ENCODE measurements at regions not wholly inside any gene's neighbourhood (a gene's known extent, or its start where the extent isn't known, plus 50 kb on each side); places are given as distances from the start of the nearest gene placed in this dataset.

DNA sequence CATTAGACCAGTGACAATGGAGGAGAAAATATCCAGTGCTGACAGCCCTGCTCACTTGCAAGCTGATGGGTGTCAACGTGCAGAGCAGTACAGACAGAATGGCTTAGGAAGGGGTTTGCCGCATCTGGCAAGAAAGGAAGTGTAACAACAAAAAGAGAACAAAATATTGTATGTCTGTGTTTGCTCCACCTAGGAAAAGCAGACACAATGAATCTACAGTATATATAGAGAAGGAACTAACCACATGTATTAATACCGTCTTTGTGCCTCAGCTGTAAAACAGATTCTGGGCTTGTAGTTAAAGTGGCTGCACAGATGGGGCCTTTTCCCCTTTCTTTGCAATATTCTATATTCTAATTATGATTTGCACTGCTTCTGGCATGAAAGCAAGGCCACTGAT lies 281.1 kb upstream of the MEOX2 start:
- no peak for DNase-seq (ENCODE audit: extremely low spot score in 2 of 2)
- intact Hi-C loops (cut with DNase I), result no loop called here
- H3K9me3 ChIP-seq, result no peaks in the 10 kb centered on the region
- H3K27ac ChIP-seq, result no peak overlapping the region
- TF ChIP-seq POLR2A (IDR thresholded peaks at IDR 0.05) (no peak), POLR2AphosphoS5 (IDR thresholded peaks at IDR 0.05; ENCODE audit: insufficient read depth in 1 of 2, low read depth in 1 of 2) (no peak)
- TF ChIP-seq, protein P1, sequence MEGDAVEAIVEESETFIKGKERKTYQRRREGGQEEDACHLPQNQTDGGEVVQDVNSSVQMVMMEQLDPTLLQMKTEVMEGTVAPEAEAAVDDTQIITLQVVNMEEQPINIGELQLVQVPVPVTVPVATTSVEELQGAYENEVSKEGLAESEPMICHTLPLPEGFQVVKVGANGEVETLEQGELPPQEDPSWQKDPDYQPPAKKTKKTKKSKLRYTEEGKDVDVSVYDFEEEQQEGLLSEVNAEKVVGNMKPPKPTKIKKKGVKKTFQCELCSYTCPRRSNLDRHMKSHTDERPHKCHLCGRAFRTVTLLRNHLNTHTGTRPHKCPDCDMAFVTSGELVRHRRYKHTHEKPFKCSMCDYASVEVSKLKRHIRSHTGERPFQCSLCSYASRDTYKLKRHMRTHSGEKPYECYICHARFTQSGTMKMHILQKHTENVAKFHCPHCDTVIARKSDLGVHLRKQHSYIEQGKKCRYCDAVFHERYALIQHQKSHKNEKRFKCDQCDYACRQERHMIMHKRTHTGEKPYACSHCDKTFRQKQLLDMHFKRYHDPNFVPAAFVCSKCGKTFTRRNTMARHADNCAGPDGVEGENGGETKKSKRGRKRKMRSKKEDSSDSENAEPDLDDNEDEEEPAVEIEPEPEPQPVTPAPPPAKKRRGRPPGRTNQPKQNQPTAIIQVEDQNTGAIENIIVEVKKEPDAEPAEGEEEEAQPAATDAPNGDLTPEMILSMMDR (IDR thresholded peaks at IDR 0.05), result no peak
- no peaks in the 10 kb centered on the region for H3K36me3 ChIP-seq
- H3K27me3 ChIP-seq, result no peaks in the 10 kb centered on the region
- no peak overlapping the region for H3K4me3 ChIP-seq
- H3K4me1 ChIP-seq, result no peaks in the 10 kb centered on the region

DNA sequence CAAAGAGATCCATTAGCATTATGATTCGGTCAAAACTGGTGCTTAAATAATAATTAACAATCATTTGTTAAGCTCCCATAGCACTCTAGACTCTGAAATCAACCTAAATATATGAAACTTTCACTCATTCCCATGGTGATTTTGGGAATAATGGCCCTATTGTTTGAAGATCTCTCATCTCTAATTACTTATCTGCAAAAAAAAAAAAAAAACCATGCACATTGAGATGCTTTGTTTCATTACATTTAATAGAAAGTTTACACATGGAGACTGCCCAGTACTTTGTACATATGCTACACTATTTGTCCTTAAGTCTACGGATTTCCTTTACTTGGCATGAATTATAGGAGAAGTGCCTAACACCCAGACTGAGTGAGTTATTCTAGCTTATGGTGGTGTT lies 280.6 kb upstream of the MEOX2 start:
- H3K27me3 ChIP-seq, result no peaks in the 10 kb centered on the region
- TF ChIP-seq POLR2AphosphoS5 (IDR thresholded peaks at IDR 0.05; ENCODE audit: insufficient read depth in 1 of 2, low read depth in 1 of 2) (no peak), POLR2A (IDR thresholded peaks at IDR 0.05) (no peak)
- TF ChIP-seq, protein P1 (IDR thresholded peaks at IDR 0.05), result no peak
- DNase-seq (ENCODE audit: extremely low spot score in 2 of 2), result no peak
- H3K36me3 ChIP-seq, result no peaks in the 10 kb centered on the region
- H3K4me1 ChIP-seq, result no peaks in the 10 kb centered on the region
- H3K27ac ChIP-seq, result no peak overlapping the region
- intact Hi-C loops (cut with DNase I), result no loop called here
- no peaks in the 10 kb centered on the region for H3K9me3 ChIP-seq
- no peak overlapping the region for H3K4me3 ChIP-seq

DNA sequence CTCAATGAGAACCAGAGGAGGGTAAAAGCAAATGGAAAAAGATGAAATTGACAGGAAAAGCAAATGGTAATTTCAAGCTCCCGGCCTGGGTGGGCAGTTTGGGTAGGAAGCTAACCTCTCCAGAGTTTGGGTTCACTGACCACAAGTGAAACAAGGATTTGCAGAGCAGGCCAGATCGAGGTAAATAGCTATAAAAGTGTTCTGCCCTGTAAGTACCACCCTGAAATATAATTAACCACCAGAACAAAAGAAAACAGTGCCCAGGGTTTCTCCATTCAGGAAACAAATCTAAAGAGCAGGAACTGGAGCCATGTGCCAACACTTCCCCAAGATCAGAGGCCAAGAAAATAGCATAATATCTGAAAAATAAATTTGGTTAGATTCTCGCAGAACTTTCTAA lies 276.7 kb upstream of the MEOX2 start:
- TF ChIP-seq, protein P1 (IDR thresholded peaks at IDR 0.05), result no peak
- TF ChIP-seq POLR2AphosphoS5 (IDR thresholded peaks at IDR 0.05; ENCODE audit: insufficient read depth in 1 of 2, low read depth in 1 of 2) (no peak), POLR2A (IDR thresholded peaks at IDR 0.05) (no peak)
- Histone ChIP-seq H3K9me3 (no peaks in the 10 kb centered on the region), H3K4me3 (no peak overlapping the region), H3K27me3 (no peaks in the 10 kb centered on the region), H3K4me1 (no peaks in the 10 kb centered on the region), H3K27ac (no peak overlapping the region), H3K36me3 (no peaks in the 10 kb centered on the region)
- intact Hi-C loops (cut with DNase I), result no loop called here
- no peak for DNase-seq (ENCODE audit: extremely low spot score in 2 of 2)

DNA sequence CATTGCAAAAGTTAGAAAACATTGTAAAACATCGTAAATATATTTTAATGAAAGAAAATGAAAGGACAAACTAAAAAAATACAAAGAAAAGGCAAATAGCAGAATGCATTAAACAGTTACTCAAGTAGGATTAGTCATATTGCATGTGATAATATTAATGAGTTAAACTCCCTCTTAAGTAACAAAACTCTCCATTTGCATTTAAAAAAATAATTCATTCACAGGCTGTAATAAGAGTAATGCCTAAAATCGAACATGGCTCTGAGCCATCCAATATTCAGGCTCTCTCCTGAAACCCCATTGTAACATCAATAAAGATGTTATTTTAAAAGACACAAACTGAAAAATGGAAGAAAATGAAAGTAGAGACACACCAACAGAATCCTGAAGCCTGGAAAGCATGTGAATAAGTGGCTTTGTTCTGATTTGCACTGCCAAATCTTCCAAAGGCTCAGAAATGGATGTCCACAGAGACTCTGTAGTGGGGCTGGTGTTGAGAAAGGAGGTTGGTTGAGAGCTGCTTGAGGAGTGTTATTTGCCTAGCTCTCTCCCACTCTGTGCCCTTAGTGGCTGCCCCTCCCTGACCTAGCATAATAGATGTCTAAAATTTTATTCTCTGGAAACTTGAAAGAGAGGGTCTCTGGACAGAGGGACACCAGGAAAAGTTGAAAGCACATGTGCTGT lies 268.3 kb upstream of the MEOX2 start:
- Histone ChIP-seq H3K9me3 (no peaks in the 10 kb centered on the region), H3K27ac (no peak overlapping the region), H3K27me3 (no peaks in the 10 kb centered on the region), H3K4me3 (no peak overlapping the region), H3K4me1 (no peaks in the 10 kb centered on the region), H3K36me3 (no peaks in the 10 kb centered on the region)
- DNase-seq (ENCODE audit: extremely low spot score in 2 of 2), result no peak
- TF ChIP-seq, protein P1 (IDR thresholded peaks at IDR 0.05), result no peak
- TF ChIP-seq POLR2A (IDR thresholded peaks at IDR 0.05) (no peak), POLR2AphosphoS5 (IDR thresholded peaks at IDR 0.05; ENCODE audit: insufficient read depth in 1 of 2, low read depth in 1 of 2) (no peak)
- intact Hi-C loops (cut with DNase I), result no loop called here

DNA sequence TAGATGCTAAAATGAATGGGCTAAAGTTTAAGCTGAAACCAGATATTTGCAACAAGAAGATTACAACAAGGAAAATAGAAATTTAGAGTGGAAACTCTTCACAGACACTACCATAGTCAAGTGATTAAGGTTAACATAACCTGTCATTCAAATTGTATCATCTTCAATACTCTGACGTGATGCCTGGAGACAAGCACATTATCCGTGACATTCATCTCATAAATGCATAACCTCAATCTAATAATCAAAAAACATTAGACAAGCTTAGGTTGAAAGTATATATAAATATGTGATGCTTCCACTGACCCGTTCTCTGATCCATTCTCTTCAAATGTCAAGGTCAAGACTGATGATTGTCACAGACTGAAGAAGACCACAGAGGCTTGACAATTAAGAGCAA lies 263.8 kb upstream of the MEOX2 start:
- H3K27me3 ChIP-seq, result no peaks in the 10 kb centered on the region
- no peak for DNase-seq (ENCODE audit: extremely low spot score in 2 of 2)
- TF ChIP-seq, protein P1 (IDR thresholded peaks at IDR 0.05), result no peak
- no peak for TF ChIP-seq POLR2A (IDR thresholded peaks at IDR 0.05)
- no peak for TF ChIP-seq POLR2AphosphoS5 (IDR thresholded peaks at IDR 0.05; ENCODE audit: insufficient read depth in 1 of 2, low read depth in 1 of 2)
- H3K4me1 ChIP-seq, result no peaks in the 10 kb centered on the region
- H3K36me3 ChIP-seq, result no peaks in the 10 kb centered on the region
- intact Hi-C loops (cut with DNase I), result no loop called here
- no peak overlapping the region for H3K4me3 ChIP-seq
- no peak overlapping the region for H3K27ac ChIP-seq
- no peaks in the 10 kb centered on the region for H3K9me3 ChIP-seq

Measured in vagina (tissue), 2 donors.